T-helper 17 cell (primary cell): ENCODE measurements at regions not wholly inside any gene's neighbourhood (a gene's known extent, or its start where the extent isn't known, plus 50 kb on each side); places are given as distances from the start of the nearest gene placed in this dataset.

Experiments
- ATAC-seq: fragments of 150-1000 bp; cut with Tn5 transposase; 2 replicates; pipeline ENCODE4 v1.10.0; 2021; ENCODE audit warnings: mild to moderate bottlenecking, moderate library complexity
- DNase-seq, 3 donors: peaks; one replicate each; pipeline versions ENCODE4 v3.0.0 to v3.0.0-alpha.2; 2020 to 2021
- H3K9me3 ChIP-seq: one replicate; pipeline ENCODE4 v1.7.0; 2013; ENCODE audit warnings: low read length, mild to moderate bottlenecking; ENCODE audit not compliant: control insufficient read depth, poor library complexity, severe bottlenecking
- H3K27ac Mint-ChIP-seq: one replicate; pipeline ENCODE4 v1.8.0; 2022; ENCODE audit warnings: mild to moderate bottlenecking, moderate library complexity, mixed read lengths
- H3K27me3 Mint-ChIP-seq: one replicate; pipeline ENCODE4 v1.8.0; 2022; ENCODE audit warnings: mixed read lengths
- H3K36me3 Mint-ChIP-seq: one replicate; pipeline ENCODE4 v1.8.0; 2022; ENCODE audit warnings: low read depth, mixed read lengths
- H3K4me1 Mint-ChIP-seq: one replicate; pipeline ENCODE4 v1.8.0; 2022; ENCODE audit warnings: mild to moderate bottlenecking, mixed read lengths
- H3K4me3 Mint-ChIP-seq: one replicate; pipeline ENCODE4 v1.8.0; 2022; ENCODE audit warnings: mild to moderate bottlenecking, moderate library complexity, mixed read lengths

DNA sequence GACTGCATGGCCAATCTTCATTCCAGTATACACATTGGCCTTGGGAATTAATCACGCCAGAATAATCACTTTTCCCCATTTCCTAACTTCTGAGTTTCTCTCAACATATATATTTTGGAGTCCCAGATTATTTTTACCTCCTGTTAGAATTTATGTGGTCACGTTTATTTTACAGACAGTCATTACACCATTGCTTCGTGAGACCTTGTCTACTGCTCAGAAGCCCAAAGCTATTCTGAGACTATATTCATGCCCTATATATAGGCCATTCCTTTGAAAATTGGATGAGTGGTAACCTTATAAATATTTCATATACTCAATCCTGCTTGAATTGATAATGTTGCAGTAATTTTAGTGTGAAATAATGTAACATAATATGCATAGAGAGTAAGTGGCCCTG, 610.0 kb upstream of the CDH2 start:
- DNase-seq (no peak), ATAC-seq (no peak)
- Mint-ChIP-seq H3K4me3 (no peak overlapping the region), H3K27me3 (no peaks in the 10 kb centered on the region), H3K27ac (no peak overlapping the region), H3K36me3 (no peaks in the 10 kb centered on the region), H3K4me1 (no peaks in the 10 kb centered on the region)
- no peaks in the 10 kb centered on the region for H3K9me3 ChIP-seq

DNA sequence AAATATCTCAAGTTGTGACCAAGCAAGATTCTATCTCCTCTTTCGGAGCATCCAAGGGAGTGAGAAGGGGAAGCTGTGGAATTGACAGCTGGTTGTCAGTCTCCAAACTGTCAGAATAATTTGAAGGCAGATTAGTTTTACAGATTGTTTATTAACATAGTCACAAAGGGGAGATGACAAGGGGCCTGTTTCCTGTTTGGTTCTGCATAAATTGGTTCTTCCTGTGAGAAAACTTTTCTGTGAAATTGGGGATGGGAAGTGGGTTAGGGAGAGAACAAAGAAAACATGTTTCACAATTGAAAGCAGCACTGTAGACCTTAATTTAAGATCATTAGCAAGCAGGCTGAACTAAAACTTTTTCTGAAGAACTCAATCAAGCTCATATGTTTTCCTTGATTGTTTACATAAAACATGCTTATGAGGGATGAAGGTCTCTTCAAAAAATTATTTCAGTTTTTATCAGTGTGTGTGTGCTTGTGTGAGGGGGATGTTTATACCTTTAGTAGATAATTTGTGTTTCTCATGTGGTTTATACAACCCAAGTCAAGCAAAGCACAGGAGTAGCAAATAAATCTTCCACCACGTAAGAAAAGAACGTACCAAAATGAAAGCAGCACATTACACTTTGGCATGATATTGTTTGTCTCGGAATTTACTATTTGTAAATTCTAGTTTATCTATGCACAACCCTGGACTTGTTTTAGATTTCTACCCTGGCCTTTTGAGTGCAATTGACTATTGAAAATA, 604.9 kb upstream of the CDH2 start:
- no peak for DNase-seq
- ATAC-seq, result no peak
- Mint-ChIP-seq H3K27ac (peak overlapping the region; percentile 48), H3K36me3 (no peaks in the 10 kb centered on the region), H3K4me3 (no peak overlapping the region), H3K4me1 (no peaks in the 10 kb centered on the region), H3K27me3 (no peaks in the 10 kb centered on the region)
- no peaks in the 10 kb centered on the region for H3K9me3 ChIP-seq

DNA sequence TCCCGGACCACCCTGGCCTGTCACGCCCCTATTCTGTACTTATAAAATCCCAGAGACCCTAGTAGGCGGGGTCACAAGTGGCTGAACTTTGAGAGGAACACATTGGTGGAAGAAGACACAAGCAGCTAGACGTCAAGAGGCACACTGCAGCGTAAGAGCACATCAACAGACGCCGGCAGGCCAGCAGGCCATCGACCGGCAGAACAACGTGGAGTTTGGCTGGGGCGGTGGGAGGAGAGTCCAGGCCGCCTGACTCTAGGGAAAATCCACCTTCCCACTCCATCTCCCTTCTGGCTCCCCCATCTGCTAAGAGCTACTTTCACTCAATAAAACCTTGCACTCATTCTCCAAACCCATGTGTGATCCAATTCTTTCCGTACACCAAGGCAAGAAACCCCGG, 601.8 kb upstream of the CDH2 start:
- no peaks in the 10 kb centered on the region for H3K9me3 ChIP-seq
- DNase-seq (no peak), ATAC-seq (no peak)
- H3K4me3 Mint-ChIP-seq, result no peak overlapping the region
- H3K36me3 Mint-ChIP-seq, result no peaks in the 10 kb centered on the region
- H3K4me1 Mint-ChIP-seq, result no peaks in the 10 kb centered on the region
- no peak overlapping the region for H3K27ac Mint-ChIP-seq
- no peaks in the 10 kb centered on the region for H3K27me3 Mint-ChIP-seq

DNA sequence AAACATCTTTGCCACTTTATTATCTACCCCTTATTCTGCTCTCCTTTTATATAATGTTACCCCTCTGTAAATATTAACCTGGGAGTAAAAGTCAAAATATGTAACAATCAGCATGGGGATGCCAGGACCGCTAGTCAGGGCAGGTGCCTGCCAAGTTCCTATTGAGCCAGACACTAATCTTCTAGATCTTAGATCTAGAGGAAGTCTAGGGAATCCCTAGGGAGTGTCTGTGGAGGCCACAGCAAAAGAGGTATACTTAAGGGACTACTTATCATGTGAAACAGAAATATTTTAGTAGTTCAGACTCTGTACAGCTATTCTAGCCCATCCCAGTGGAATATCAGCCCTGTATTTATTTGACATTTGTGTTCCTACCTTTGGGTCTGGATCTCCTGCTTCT, 600.8 kb upstream of the CDH2 start:
- H3K27ac Mint-ChIP-seq, result no peak overlapping the region
- no peaks in the 10 kb centered on the region for H3K4me1 Mint-ChIP-seq
- H3K9me3 ChIP-seq, result no peaks in the 10 kb centered on the region
- no peaks in the 10 kb centered on the region for H3K36me3 Mint-ChIP-seq
- no peak overlapping the region for H3K4me3 Mint-ChIP-seq
- DNase-seq, result no peak
- H3K27me3 Mint-ChIP-seq, result no peaks in the 10 kb centered on the region
- ATAC-seq, result no peak

DNA sequence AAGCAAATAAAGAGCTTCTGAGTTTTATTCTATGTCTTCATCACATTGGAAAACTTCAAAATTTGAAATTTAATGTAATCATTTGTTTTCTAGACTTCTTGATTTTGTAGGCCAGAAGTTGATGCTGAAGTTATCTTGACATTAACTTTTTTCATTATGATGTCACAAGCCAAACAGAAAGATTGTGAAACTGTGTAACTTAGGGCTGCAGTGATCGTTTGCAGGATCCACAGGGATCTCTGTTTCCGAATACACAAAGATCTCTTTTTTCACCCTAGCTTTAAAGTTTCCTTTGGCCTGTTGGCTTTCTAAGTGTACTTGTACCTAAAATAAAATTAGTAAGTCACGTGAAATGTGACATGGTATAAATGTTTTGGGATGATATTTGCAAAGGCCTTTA, 594.9 kb upstream of the CDH2 start:
- peaks cover 2% of the 10 kb centered on the region for H3K9me3 ChIP-seq
- H3K4me3 Mint-ChIP-seq, result no peak overlapping the region
- no peaks in the 10 kb centered on the region for H3K4me1 Mint-ChIP-seq
- H3K27ac Mint-ChIP-seq, result no peak overlapping the region
- no peak for ATAC-seq
- DNase-seq, result no peak
- no peaks in the 10 kb centered on the region for H3K36me3 Mint-ChIP-seq
- H3K27me3 Mint-ChIP-seq, result no peaks in the 10 kb centered on the region

DNA sequence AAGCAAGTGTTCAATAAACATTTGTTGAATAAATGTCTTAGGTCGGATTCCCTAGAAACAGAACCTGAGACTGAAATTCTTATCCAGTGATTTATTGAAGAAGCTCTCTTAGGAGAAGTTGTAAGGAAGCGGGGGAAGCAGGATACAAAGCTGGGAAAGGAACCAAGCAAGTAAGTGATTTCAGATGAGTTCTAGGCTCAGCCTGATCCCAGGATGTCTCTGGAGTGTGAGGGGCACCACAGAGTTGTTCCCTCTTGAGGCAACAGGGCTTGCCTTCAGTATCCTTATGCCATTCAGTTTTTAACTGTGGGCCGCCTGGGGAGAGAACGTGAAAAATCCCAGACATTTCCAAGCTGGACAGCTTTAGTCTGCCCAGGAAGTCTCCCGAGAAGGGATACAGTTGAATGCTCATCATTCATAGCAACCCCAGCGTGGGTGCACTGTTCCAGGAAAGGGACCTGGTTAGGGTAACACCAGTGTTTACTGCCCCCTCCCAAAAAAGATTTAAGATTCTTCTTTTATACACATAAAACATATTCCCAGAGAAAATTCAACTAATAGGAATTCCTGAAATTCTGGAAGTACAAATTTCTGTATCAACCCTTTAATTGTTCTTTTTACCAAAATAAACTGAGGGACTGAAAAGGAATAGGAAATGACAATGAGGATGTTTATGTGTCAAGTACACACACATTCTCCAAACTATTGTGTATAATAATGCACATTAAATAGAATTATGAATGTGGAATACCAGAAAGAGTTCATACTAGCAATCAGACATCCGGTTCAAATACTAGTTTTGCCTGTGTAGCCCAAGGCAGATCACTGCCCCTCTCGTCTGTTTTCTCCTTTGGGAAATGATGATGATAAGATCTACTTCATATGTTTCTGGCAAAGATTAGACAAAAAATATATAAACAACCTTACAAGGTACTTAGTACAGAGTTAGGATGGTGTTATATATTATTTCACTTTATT, 592.1 kb upstream of the CDH2 start:
- H3K4me1 Mint-ChIP-seq, result no peaks in the 10 kb centered on the region
- H3K27ac Mint-ChIP-seq, result no peak overlapping the region
- H3K36me3 Mint-ChIP-seq, result no peaks in the 10 kb centered on the region
- no peak overlapping the region for H3K4me3 Mint-ChIP-seq
- no peak for DNase-seq
- no peak for ATAC-seq
- no peaks in the 10 kb centered on the region for H3K27me3 Mint-ChIP-seq
- peaks cover 2% of the 10 kb centered on the region for H3K9me3 ChIP-seq

DNA sequence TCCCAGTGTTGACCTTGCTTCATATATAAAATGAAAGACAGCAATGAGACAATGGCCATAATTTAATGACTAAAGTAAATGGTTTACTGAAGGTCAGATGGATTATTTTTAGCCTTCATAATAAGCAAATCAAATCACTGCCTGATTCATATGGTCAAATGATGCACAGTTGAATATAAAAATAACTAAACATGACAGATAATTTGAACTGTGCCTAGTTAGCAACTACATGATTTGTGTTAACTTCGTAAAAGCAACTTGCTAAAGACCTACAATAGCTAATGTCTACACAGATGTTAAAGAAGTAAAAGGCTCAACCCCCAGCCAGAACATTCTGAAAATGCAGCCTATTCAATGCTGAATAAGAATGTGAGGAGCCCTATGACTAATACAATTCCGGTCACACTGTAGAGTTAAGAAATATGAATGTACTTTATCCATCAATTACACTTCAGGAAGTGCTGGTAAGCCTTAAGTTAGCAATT, 590.8 kb upstream of the CDH2 start:
- Mint-ChIP-seq H3K27me3 (no peaks in the 10 kb centered on the region), H3K4me1 (no peaks in the 10 kb centered on the region), H3K36me3 (no peaks in the 10 kb centered on the region), H3K27ac (no peak overlapping the region), H3K4me3 (no peak overlapping the region)
- DNase-seq, result no peak
- peaks cover 2% of the 10 kb centered on the region for H3K9me3 ChIP-seq
- no peak for ATAC-seq

DNA sequence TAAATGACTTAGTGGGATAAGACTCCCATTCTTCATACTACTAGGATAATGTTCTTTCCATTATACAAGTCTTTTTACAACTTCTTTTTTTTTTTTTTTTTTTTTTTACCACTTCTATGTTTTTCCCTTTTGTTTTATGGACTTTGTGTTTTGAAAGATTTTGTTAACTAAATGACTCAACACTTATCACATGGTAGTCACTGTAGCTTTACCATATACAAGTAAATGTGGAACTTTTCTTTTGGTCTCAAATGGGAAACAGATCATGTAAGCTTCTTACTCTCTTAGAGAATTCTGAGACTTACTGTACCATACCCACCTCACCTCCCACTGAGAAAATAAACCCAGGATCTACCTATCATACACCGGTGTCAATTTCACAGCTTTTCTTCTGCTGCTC, 590.3 kb upstream of the CDH2 start:
- Mint-ChIP-seq H3K27me3 (no peaks in the 10 kb centered on the region), H3K4me1 (no peaks in the 10 kb centered on the region), H3K4me3 (no peak overlapping the region), H3K27ac (no peak overlapping the region), H3K36me3 (no peaks in the 10 kb centered on the region)
- ATAC-seq (no peak), DNase-seq (no peak)
- H3K9me3 ChIP-seq, result peaks cover 2% of the 10 kb centered on the region

DNA sequence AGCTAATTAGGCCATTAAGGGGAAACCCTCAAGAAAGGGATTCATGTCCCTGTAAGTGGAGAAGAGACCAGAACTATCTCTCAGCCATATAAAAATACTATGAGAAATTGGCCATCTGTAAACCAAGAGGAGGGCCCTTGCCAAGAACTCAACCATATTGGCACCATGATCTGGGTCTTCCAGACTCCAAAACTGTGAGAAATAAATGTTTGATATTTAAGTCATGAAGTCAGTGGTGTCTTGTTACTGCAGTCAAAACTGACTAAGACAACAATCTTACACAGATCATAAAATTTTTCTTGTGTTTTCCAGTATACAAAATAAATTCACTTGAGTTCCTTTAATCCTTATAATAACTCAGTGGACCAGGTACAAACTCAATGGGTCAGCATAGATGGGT, 589.8 kb upstream of the CDH2 start:
- no peak for ATAC-seq
- Mint-ChIP-seq H3K4me1 (no peaks in the 10 kb centered on the region), H3K36me3 (no peaks in the 10 kb centered on the region), H3K4me3 (no peak overlapping the region), H3K27me3 (no peaks in the 10 kb centered on the region), H3K27ac (no peak overlapping the region)
- H3K9me3 ChIP-seq, result peaks cover 2% of the 10 kb centered on the region
- no peak for DNase-seq

DNA sequence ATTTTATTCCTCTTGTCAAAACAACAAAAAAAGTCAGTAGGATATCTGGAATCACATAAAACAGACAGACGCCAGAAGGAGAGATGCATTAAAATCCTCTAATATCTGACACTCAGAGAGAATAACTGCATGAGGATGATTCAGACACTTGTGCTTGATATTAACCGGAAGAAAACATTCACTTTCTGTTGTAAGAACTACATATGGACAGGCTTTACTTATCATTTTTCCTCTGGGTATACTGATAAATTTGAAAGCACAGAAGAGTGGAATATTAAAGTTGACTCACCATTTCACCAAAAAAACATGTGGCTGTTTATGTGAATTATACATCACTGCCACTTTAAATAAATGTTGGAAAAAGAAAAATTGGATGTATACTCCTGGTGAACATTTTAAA, 589.1 kb upstream of the CDH2 start:
- H3K9me3 ChIP-seq, result peaks cover 2% of the 10 kb centered on the region
- H3K4me3 Mint-ChIP-seq, result no peak overlapping the region
- DNase-seq (no peak), ATAC-seq (no peak)
- H3K27ac Mint-ChIP-seq, result no peak overlapping the region
- no peaks in the 10 kb centered on the region for H3K27me3 Mint-ChIP-seq
- no peaks in the 10 kb centered on the region for H3K4me1 Mint-ChIP-seq
- H3K36me3 Mint-ChIP-seq, result no peaks in the 10 kb centered on the region

DNA sequence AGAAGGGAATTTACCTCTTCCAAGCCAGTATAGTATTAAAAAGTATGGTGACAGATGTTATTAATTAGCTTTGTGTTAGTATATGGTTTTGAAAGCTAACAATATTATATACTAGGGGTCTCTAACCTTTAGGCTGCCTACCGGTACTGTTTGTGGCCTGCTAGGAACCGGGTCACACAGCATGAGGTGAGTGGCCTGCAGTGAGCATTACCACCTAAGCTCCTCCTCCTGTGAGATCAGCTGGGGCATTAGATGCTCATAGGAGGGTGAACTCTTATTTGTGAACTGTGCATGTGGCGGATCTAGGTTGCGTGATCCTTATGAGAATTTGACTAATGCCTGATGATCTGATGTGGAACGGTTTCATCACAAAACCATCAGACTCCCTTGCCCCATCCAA, 583.4 kb upstream of the CDH2 start:
- Mint-ChIP-seq H3K4me3 (no peak overlapping the region), H3K4me1 (no peaks in the 10 kb centered on the region), H3K27me3 (no peaks in the 10 kb centered on the region), H3K27ac (no peak overlapping the region), H3K36me3 (no peaks in the 10 kb centered on the region)
- H3K9me3 ChIP-seq, result no peaks in the 10 kb centered on the region
- ATAC-seq, result no peak
- DNase-seq, result no peak

DNA sequence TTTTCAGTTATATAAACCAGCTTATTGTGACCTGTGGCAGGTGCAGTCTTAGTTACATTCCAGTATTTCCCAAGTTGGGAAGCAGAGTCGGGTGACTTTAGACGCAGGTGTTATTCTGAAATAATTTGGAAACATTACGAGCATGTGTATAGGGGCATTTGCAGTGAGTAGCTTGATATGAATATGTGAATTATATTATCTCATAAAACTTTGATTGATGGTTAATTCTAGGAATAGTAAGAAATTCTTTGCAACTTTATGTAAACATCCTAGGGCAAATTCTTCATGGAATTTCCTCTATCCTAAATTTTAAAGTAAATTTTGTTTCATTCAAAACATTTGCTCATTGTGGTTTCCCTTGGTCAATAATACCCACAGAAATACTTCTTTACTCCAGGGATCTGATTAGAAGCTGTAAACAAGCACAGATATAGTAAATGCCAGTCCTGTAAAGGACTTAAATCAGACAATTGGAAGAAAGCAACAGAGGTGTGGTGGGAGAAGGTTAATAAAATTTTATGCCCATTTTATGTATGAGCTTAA, 580.6 kb upstream of the CDH2 start:
- no peak overlapping the region for H3K27ac Mint-ChIP-seq
- H3K36me3 Mint-ChIP-seq, result no peaks in the 10 kb centered on the region
- H3K4me3 Mint-ChIP-seq, result no peak overlapping the region
- no peaks in the 10 kb centered on the region for H3K9me3 ChIP-seq
- H3K27me3 Mint-ChIP-seq, result no peaks in the 10 kb centered on the region
- DNase-seq, result no peak
- no peaks in the 10 kb centered on the region for H3K4me1 Mint-ChIP-seq
- ATAC-seq, result no peak

DNA sequence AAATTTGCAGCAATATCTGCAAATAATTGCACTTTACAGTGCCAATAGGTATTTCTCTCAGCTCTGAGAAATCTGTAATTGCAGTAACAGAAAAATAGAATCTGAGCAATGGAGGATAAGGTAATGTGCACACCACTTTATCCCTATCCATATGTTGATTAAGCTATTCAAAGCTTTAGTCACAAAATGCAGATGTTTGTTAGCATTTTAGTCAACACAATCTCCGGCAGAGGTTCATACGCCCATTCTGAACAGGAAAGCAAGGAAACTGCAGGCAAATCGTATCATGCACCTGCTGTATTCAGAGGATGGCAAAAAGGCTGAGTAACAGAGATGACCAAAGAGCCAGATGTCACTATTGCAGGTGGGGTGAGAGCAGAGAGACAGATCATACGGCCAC, 566.2 kb upstream of the CDH2 start:
- DNase-seq (no peak), ATAC-seq (no peak)
- H3K9me3 ChIP-seq, result no peaks in the 10 kb centered on the region
- Mint-ChIP-seq H3K27me3 (no peaks in the 10 kb centered on the region), H3K4me3 (no peak overlapping the region), H3K4me1 (no peaks in the 10 kb centered on the region), H3K27ac (no peak overlapping the region), H3K36me3 (no peaks in the 10 kb centered on the region)
